GM19452 (cell line): ENCODE measurements at regions not wholly inside any gene's neighbourhood (a gene's known extent, or its start where the extent isn't known, plus 50 kb on each side); places are given as distances from the start of the nearest gene placed in this dataset.

Experiments
- ATAC-seq: cut with Tn5 transposase; IDR thresholded peaks from one replicate; pipeline ENCODE4 v1.9.1; 2021; ENCODE audit not compliant: unreplicated experiment

GRCh38 chr6:160895562-160895961 lies 96.0 kb upstream of the MAP3K4 start:
- ATAC-seq: no peak

- ATAC-seq: no peak
Measured at GRCh38 chr6:160899671-160900430, 91.7 kb upstream of the MAP3K4 start.

- no peak for ATAC-seq
Measured at GRCh38 chr6:160911949-160912348, 79.6 kb upstream of the MAP3K4 start.

- no peak for ATAC-seq
Measured at GRCh38 chr6:160912411-160912810, 79.2 kb upstream of the MAP3K4 start.

GRCh38 chr6:160917572-160917971 lies 74.0 kb upstream of the MAP3K4 start:
- ATAC-seq: no peak

GRCh38 chr6:160919723-160920440 lies 71.7 kb upstream of the MAP3K4 start:
- no peak for ATAC-seq

GRCh38 chr6:160921095-160921494 lies 70.5 kb upstream of the MAP3K4 start:
- no peak for ATAC-seq

GRCh38 chr6:160926281-160927276 lies 65.0 kb upstream of the MAP3K4 start:
- ATAC-seq: no peak

- ATAC-seq: no peak
Measured at GRCh38 chr6:160927416-160927815, 64.2 kb upstream of the MAP3K4 start.

- ATAC-seq: no peak
Measured at GRCh38 chr6:160929361-160929760, 62.2 kb upstream of the MAP3K4 start.

GRCh38 chr6:160929831-160930230 lies 61.7 kb upstream of the MAP3K4 start:
- no peak for ATAC-seq

- ATAC-seq: peak; percentile 88
Measured at GRCh38 chr6:160930547-160931377, 60.8 kb upstream of the MAP3K4 start.

GRCh38 chr6:160931378-160932310 lies 59.9 kb upstream of the MAP3K4 start:
- no peak for ATAC-seq

- ATAC-seq: no peak
Measured at GRCh38 chr6:160933256-160933655, 58.3 kb upstream of the MAP3K4 start.

GRCh38 chr6:160934157-160934556 lies 57.4 kb upstream of the MAP3K4 start:
- no peak for ATAC-seq

GRCh38 chr6:160940197-160940596 lies 51.4 kb upstream of the MAP3K4 start:
- no peak for ATAC-seq
